ENCODE measurements at regions not wholly inside any gene's neighbourhood (a gene's known extent, or its start where the extent isn't known, plus 50 kb on each side); places are given as distances from the start of the nearest gene placed in this dataset.

GRCh38 chr16:50996166-50996829 lies 154.8 kb downstream of the SALL1 start:
- DNase-seq (ENCODE audit: low spot score): no peak

- no peak for DNase-seq (ENCODE audit: low spot score)
Observed at GRCh38 chr16:50994995-50995394, 156.1 kb downstream of the SALL1 start.

- DNase-seq (ENCODE audit: low spot score): no peak
Observed at GRCh38 chr16:50992350-50993032, 158.6 kb downstream of the SALL1 start.

GRCh38 chr16:50991436-50991835 lies 159.6 kb downstream of the SALL1 start:
- DNase-seq (ENCODE audit: low spot score): no peak

GRCh38 chr16:50991006-50991405 lies 160.1 kb downstream of the SALL1 start:
- DNase-seq (ENCODE audit: low spot score): no peak

- DNase-seq (ENCODE audit: low spot score): no peak
Observed at GRCh38 chr16:50989047-50989446, 162.0 kb downstream of the SALL1 start.

GRCh38 chr16:50988441-50988840 lies 162.6 kb downstream of the SALL1 start:
- DNase-seq (ENCODE audit: low spot score): no peak

GRCh38 chr16:50986453-50986852 lies 164.6 kb downstream of the SALL1 start:
- DNase-seq (ENCODE audit: low spot score): no peak

GRCh38 chr16:50985733-50986132 lies 165.3 kb downstream of the SALL1 start:
- no peak for DNase-seq (ENCODE audit: low spot score)

GRCh38 chr16:50984688-50985087 lies 166.4 kb downstream of the SALL1 start:
- DNase-seq (ENCODE audit: low spot score): no peak

GRCh38 chr16:50982808-50983207 lies 168.3 kb downstream of the SALL1 start:
- DNase-seq (ENCODE audit: low spot score): no peak

GRCh38 chr16:50981951-50982350 lies 169.1 kb downstream of the SALL1 start:
- no peak for DNase-seq (ENCODE audit: low spot score)

GRCh38 chr16:50980666-50981065 lies 170.4 kb downstream of the SALL1 start:
- no peak for DNase-seq (ENCODE audit: low spot score)

- DNase-seq (ENCODE audit: low spot score): no peak
Observed at GRCh38 chr16:50979806-50980620, 171.1 kb downstream of the SALL1 start.

GRCh38 chr16:50977138-50977537 lies 173.9 kb downstream of the SALL1 start:
- no peak for DNase-seq (ENCODE audit: low spot score)

- no peak for DNase-seq (ENCODE audit: low spot score)
Observed at GRCh38 chr16:50974438-50975036, 176.5 kb downstream of the SALL1 start.

- no peak for DNase-seq (ENCODE audit: low spot score)
Observed at GRCh38 chr16:50972876-50973275, 178.2 kb downstream of the SALL1 start.

GRCh38 chr16:50970281-50970680 lies 180.8 kb downstream of the SALL1 start:
- no peak for DNase-seq (ENCODE audit: low spot score)

- DNase-seq (ENCODE audit: low spot score): no peak
Observed at GRCh38 chr16:50967827-50968612, 183.1 kb downstream of the SALL1 start.

- DNase-seq (ENCODE audit: low spot score): no peak
Observed at GRCh38 chr16:50964491-50964890, 186.6 kb downstream of the SALL1 start.

GRCh38 chr16:50961952-50962351 lies 189.1 kb downstream of the SALL1 start:
- DNase-seq (ENCODE audit: low spot score): no peak
